PFSK-1 (cell line): ENCODE measurements at regions not wholly inside any gene's neighbourhood (a gene's known extent, or its start where the extent isn't known, plus 50 kb on each side); places are given as distances from the start of the nearest gene placed in this dataset.

Source experiments
- POLR2AphosphoS5 ChIP-seq: IDR thresholded peaks from 2 replicates; pipeline ENCODE4 v1.6.1; 2012; ENCODE audit warnings: low read depth, mild to moderate bottlenecking, control low read depth, low read length, moderate library complexity
- REST ChIP-seq, 2 experiments: IDR thresholded peaks; 2 replicates each; pipeline versions ENCODE4 v1.6.1 to v1.8.0; 2011 to 2012; ENCODE audit warnings: low read depth in 2 of 2, low read length in 2 of 2, control low read depth in 1 of 2, inconsistent platforms in 1 of 2, mild to moderate bottlenecking in 1 of 2, moderate library complexity in 1 of 2; ENCODE audit not compliant: insufficient read depth in 1 of 2
- SIN3A ChIP-seq: IDR thresholded peaks from 2 replicates; pipeline ENCODE4 v1.6.1; 2012; ENCODE audit warnings: mild to moderate bottlenecking, low read length, moderate library complexity, borderline replicate concordance; ENCODE audit not compliant: insufficient read depth

GRCh38 chr1:244914761-244915160, 50.4 kb upstream of the HNRNPU start:
- TF ChIP-seq SIN3A (no peak), REST (IDR thresholded peaks at IDR 0.05; ENCODE audit: insufficient read depth in 1 of 2, low read depth in 2 of 2, low read length in 2 of 2) (no peak), POLR2AphosphoS5 (no peak)
